Embryonic facial prominence (tissue), 1 donor: ENCODE measurements at regions not wholly inside any gene's neighbourhood (a gene's known extent, or its start where the extent isn't known, plus 50 kb on each side); places are given as distances from the start of the nearest gene placed in this dataset.

Source experiments
- DNase-seq: peaks from one replicate; pipeline ENCODE4 v3.0.0-alpha.2; 2016; ENCODE audit errors: extremely low spot score

DNA sequence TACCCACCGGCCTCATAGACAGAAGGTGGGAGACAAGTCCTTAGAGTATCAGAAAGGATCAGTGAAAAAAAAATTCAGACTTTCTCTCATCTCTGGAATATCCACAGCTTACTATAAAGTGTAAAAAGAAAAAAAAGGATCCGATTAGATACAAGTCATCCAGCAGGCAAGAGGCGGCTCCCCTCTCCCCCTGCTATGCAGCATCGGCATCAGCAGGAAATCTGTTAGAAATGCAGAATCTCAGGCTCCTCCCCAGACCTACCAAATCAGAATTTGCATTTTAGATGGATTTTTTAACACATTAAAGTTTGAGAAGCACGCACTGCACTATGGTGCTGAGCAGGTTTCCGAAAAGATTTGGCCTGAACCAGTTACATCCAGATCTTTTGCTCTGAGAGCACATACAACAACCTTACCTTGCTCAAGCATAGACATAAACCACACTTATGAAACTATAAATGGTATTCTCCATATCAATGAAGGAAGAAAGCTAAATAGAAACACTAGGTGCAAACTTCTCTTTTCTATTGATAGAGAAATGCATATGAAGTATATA lies 117.0 kb upstream of the POU3F2 start:
- no peak for DNase-seq

DNA sequence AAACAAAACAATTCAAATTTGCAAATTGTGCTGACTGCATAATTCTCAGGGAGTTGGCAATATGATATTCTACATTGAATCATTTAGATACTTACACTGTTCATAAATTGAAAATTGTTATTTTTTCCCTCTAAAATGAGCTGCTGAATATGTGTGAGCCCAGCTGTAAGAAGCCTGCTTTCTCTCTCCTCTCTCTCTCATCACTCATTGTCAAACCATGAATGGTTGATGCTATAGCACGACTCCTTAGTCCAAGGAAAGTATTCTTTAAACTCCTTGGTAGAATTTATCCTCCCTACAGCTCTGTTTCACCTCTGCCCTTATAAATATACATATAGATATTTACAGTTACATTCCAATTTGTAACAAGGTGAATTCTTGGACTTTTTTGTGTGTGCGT lies 116.4 kb upstream of the POU3F2 start:
- no peak for DNase-seq

DNA sequence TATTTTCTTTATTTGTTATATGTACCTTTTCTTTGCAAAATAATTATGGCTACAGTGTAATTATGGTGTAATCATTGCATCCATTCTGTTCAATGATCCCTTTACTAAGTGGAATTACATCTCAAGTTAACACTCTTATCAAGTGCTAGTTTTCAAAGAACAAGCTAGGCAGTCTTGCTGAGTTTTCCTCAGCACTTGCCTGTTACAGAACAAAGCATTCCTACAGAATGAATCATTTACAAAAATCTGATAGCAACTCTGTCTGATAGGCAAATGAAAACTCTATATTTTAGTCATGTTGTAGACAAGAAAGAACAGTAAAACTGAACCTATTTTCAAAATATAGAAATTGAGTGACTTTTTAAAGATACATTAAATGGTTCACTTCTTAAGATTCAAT lies 109.8 kb upstream of the POU3F2 start:
- DNase-seq, result no peak

DNA sequence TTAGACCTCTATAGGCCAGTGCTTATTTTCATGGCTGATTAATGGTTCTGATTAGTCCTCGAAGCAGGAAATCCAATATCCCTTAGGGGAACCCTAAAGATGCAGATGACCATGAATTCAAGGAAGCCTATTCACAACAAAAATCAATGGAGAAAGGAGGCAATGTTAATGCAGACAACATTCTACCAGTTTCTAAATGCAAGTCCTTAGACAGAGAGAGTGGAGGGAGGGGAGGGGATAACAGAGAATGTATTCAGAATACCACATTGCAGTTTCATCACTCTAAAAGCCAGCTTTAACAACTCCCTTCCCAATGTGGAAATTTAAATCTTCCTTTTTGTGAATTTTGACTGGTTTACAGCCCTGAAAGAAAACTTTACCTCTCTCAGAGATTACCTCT lies 87.1 kb upstream of the POU3F2 start:
- no peak for DNase-seq

DNA sequence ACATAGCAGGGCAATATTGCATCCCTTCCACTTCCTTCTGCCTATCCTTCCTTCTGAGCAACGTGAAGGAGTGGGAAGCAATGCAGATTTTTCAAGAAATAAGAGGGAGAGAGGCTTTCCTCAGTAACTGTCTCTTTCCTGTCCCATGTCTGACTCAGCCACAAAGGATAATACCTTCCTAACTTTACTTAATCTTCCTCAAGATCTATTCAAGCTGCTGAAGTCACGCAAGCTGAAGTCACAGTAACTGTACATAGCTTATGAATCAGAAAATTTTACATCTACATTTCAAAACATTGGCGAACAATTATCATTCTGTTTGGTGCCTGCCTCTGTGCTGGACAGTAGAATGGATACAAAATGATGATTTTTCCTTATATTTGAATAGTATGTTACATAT lies 86.4 kb upstream of the POU3F2 start:
- no peak for DNase-seq

DNA sequence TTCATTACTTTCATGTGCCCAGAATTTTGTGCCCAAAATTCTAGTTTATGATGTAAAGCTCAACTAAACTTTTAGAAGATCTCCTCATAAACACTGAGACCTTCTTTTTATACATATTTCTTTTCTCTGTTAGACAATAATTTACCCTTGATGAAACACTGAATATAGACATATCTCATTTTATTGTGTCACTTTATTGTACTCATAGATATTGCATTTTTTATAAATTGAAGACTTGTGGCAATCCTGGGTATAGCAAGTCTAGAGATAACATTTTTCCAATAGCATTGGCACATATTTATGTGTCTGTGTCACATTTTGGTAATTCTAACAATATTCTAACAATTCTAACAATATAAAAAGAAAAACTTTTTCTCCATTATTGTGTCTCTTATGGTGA lies 74.9 kb upstream of the POU3F2 start:
- DNase-seq, result no peak

DNA sequence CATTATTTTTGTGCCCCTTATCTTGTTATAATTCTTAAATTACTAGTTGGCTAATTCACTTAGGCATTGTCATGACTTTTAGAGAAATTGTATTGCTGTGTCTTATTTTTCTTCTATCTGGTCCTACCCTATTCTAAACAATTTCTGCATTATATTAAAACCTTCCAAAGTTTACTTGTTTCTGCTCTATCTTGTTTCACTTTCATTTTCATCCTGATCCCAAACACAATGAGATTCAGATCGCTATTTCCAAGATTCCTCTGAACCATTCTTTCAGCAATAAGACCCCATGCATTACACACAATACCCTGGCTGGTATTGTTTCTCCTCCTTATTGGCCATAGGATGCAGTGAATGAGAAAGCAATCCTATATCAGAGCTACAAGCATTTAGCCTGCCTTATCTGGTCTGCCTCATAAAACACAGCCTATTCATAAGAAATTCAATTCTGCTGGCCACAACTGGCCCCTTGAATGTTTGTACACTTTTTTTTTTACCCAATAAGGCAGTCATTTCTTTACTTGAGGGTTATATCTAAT lies 69.9 kb upstream of the POU3F2 start:
- no peak for DNase-seq

DNA sequence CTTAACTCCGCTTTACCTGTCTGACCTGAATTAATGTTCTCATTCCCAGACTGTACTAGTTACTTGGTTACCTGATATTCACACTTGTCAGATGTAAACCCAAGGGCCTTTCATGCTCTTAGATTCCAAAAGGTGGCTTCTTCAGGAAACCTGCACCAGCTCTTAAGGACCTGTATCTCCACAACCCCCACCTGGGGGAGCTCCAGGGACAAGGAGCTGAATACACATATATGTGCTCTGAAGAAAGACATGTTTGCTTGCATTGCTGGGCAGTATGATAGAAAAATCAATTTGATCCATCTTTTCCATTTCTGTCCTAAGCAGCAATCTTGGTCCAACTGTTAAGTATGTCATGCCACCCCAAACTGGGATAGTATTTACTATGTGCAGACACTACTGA lies 64.8 kb upstream of the POU3F2 start:
- no peak for DNase-seq

DNA sequence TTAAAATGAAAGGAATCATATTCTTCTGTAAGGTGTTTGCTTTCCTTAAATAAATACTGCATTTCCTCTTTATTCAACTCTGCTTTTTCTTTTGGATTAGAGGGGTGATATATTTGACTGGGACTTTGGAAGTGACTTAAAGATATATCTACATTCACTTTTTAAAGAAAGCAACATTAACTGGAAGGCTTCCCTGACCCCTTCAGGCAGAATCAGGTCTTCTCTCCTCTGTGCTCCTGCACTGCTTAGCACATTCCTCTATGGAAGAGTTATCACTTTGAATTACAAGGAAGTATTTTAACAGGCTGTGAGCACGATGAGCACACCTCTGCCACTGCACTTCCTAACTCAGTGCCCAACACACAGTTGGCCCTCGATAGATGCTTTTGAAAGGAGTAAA lies 59.2 kb upstream of the POU3F2 start:
- no peak for DNase-seq

DNA sequence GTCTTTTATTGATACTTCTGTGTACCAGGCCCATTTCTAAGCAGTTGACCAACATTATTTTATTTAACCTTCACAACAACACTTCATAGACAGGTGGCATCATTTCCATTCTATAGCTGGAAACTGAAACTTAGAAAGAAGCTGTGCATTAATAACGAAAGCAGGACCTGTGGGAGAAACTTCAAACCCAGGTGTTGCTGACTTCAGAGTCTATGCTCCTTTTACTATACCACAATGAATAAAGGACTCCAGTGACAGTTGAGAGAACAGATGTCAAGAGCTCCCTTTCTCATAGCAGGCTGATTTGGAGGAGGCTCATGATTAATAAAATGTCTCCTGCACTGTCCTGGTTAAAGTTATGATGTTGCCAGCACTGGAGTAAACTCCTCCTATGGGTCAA lies 56.6 kb upstream of the POU3F2 start:
- DNase-seq, result no peak

DNA sequence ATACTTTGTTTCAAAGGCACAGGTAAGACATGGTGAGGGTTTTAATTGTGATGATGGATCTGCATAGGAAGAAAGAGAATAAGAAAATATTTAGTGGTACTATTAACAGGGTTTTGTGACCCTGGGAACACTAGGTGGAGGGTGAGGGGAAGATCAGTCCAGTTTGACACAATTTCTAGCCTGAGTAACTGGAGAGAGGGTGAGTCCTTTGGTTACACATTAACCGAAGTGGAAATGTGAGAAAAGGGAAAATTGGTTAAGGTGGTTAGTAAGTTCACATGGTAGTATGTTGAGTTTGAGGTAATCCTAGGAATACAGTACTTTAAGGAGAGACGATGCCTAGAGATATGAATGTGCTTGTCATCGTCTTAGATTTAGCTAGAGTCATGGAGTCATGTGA lies 54.8 kb upstream of the POU3F2 start:
- no peak for DNase-seq

DNA sequence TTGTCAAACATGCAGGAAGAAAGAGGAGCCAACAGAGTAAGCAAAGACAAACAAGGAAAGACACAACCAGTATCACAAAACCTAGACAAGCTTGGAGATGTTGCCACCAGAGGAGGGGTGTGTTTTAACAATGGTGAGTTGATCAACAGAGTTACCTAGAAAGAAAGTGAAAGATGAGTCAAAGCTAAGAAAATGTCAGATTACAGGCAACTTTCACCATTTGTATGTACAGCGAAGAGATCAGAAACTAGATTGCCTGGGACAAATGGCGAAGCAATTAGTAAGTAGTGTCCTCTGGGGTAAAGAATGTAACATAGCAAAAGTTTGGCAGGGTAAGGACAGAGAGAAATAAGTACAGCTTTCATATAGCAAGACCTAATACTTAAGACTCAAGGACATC lies 51.6 kb upstream of the POU3F2 start:
- no peak for DNase-seq

DNA sequence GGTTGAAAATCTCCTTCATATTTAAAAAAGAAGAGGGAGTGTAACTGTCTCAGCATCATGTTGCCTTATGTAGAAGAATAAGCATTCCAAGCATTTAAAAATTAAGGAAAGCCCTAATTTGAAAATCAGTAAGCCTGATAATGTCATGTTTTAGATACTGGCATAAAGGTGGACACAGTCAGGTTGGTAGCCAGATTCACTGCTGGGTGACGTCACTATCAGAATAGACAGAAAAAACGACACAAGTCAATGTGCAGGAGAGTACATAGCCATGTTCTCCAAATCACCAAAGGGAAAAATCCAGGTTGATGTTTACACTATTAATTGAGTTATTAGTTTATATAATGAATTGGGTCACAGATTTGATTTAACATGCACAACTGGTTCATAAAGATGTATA lies 50.8 kb upstream of the POU3F2 start:
- no peak for DNase-seq
